ENCODE measurements at regions not wholly inside any gene's neighbourhood (a gene's known extent, or its start where the extent isn't known, plus 50 kb on each side); places are given as distances from the start of the nearest gene placed in this dataset.

- DNase-seq = no peak
Observed at GRCh38 chr4:167509551-167509950, 275.3 kb upstream of the SPOCK3 start.

GRCh38 chr4:167524091-167524490 lies 289.8 kb upstream of the SPOCK3 start:
- DNase-seq = no peak

GRCh38 chr4:167537761-167538160 lies 303.5 kb upstream of the SPOCK3 start:
- no peak for DNase-seq

- DNase-seq = no peak
Observed at GRCh38 chr4:167541286-167541685, 307.0 kb upstream of the SPOCK3 start.

GRCh38 chr4:167544391-167544790 lies 310.1 kb upstream of the SPOCK3 start:
- no peak for DNase-seq

- DNase-seq = no peak
Observed at GRCh38 chr4:167550021-167550420, 315.7 kb upstream of the SPOCK3 start.

GRCh38 chr4:167555338-167556022 lies 321.2 kb upstream of the SPOCK3 start:
- DNase-seq = no peak

GRCh38 chr4:167578906-167579305 lies 344.6 kb upstream of the SPOCK3 start:
- DNase-seq = no peak

- no peak for DNase-seq
Observed at GRCh38 chr4:167581449-167581965, 347.2 kb upstream of the SPOCK3 start.

- DNase-seq = no peak
Observed at GRCh38 chr4:167587361-167587760, 353.1 kb upstream of the SPOCK3 start.

- DNase-seq = no peak
Observed at GRCh38 chr4:167595898-167596297, 361.6 kb upstream of the SPOCK3 start.

GRCh38 chr4:167602157-167602556 lies 367.9 kb upstream of the SPOCK3 start:
- no peak for DNase-seq

- DNase-seq = no peak
Observed at GRCh38 chr4:167606551-167606950, 372.3 kb upstream of the SPOCK3 start.

GRCh38 chr4:167613381-167613780 lies 379.1 kb upstream of the SPOCK3 start:
- DNase-seq = no peak

GRCh38 chr4:167614866-167615265 lies 380.6 kb upstream of the SPOCK3 start:
- no peak for DNase-seq

- DNase-seq = no peak
Observed at GRCh38 chr4:167616476-167616875, 382.2 kb upstream of the SPOCK3 start.

GRCh38 chr4:167622481-167623240 lies 388.4 kb upstream of the SPOCK3 start:
- DNase-seq = peak; percentile 6

GRCh38 chr4:167623241-167623572 lies 388.9 kb upstream of the SPOCK3 start:
- DNase-seq = no peak

- DNase-seq = no peak
Observed at GRCh38 chr4:167629272-167629671, 395.0 kb upstream of the SPOCK3 start.

- no peak for DNase-seq
Observed at GRCh38 chr4:167642250-167642649, 408.0 kb upstream of the SPOCK3 start.

- DNase-seq = no peak
Observed at GRCh38 chr4:167645358-167645757, 411.1 kb upstream of the SPOCK3 start.

- DNase-seq = no peak
Observed at GRCh38 chr4:167652267-167652666, 418.0 kb upstream of the SPOCK3 start.

GRCh38 chr4:167688660-167689142 lies 403.6 kb upstream of the ANXA10 start:
- DNase-seq = no peak

- DNase-seq = no peak
Observed at GRCh38 chr4:167702391-167702790, 389.9 kb upstream of the ANXA10 start.

All from NCI-H146 (cell line).